ENCODE measurements at regions not wholly inside any gene's neighbourhood (a gene's known extent, or its start where the extent isn't known, plus 50 kb on each side); places are given as distances from the start of the nearest gene placed in this dataset.

GRCh38 chr6:124877468-124877867 lies 84.8 kb upstream of the RNF217 start:
- TF ChIP-seq POLR2A (IDR thresholded peaks at IDR 0.05) (no peak), CTCF (IDR thresholded peaks at IDR 0.05) (no peak)
- no peak overlapping the region for H3K4me3 ChIP-seq
- no peaks in the 10 kb centered on the region for H3K9me3 ChIP-seq
- WGBS, 2 donors = 58 to 59% methylated on average over 3 of the region's 3 CpGs
- H3K27ac ChIP-seq = no peak overlapping the region
- DNase-seq (no peak), ATAC-seq (no peak)
- no peaks in the 10 kb centered on the region for H3K36me3 ChIP-seq (replicated peaks in 1 of 2; ENCODE audit: insufficient read depth in 1 of 2, low read depth in 2 of 2)
- no peaks in the 10 kb centered on the region for H3K27me3 ChIP-seq
- intact Hi-C loops (cut with DNase I) = no loop called here
- H3K4me1 ChIP-seq = peaks cover 8% of the 10 kb centered on the region

GRCh38 chr6:124879110-124879991 lies 82.9 kb upstream of the RNF217 start:
- TF ChIP-seq CTCF (IDR thresholded peaks at IDR 0.05) (no peak), POLR2A (IDR thresholded peaks at IDR 0.05) (no peak)
- Histone ChIP-seq H3K36me3 (replicated peaks in 1 of 2; ENCODE audit: insufficient read depth in 1 of 2, low read depth in 2 of 2) (no peaks in the 10 kb centered on the region), H3K27me3 (no peaks in the 10 kb centered on the region), H3K27ac (no peak overlapping the region), H3K4me3 (no peak overlapping the region), H3K9me3 (no peaks in the 10 kb centered on the region), H3K4me1 (peaks cover 10% of the 10 kb centered on the region)
- 63 to 79% methylated on average over 4 of the region's 4 CpGs for WGBS, 2 donors
- no peak for ATAC-seq
- intact Hi-C loops (cut with DNase I) = no loop called here
- no peak for DNase-seq

- no peaks in the 10 kb centered on the region for H3K9me3 ChIP-seq
- H3K36me3 ChIP-seq (replicated peaks in 1 of 2; ENCODE audit: insufficient read depth in 1 of 2, low read depth in 2 of 2) = no peaks in the 10 kb centered on the region
- TF ChIP-seq CTCF (IDR thresholded peaks at IDR 0.05) (no peak), POLR2A (IDR thresholded peaks at IDR 0.05) (no peak)
- H3K4me1 ChIP-seq = peaks cover 10% of the 10 kb centered on the region
- H3K27me3 ChIP-seq = no peaks in the 10 kb centered on the region
- no peak overlapping the region for H3K27ac ChIP-seq
- ATAC-seq = no peak
- DNase-seq = no peak
- H3K4me3 ChIP-seq = no peak overlapping the region
- WGBS, 2 donors = 90 to 95% methylated on average over 2 of the region's 2 CpGs
- intact Hi-C loops (cut with DNase I) = no loop called here
Observed at GRCh38 chr6:124879992-124880355, 82.3 kb upstream of the RNF217 start.

GRCh38 chr6:124881898-124882578 lies 80.2 kb upstream of the RNF217 start:
- ATAC-seq = no peak
- no peak for DNase-seq
- intact Hi-C loops (cut with DNase I) = no loop called here
- Histone ChIP-seq H3K9me3 (no peaks in the 10 kb centered on the region), H3K27me3 (no peaks in the 10 kb centered on the region), H3K36me3 (replicated peaks in 1 of 2; ENCODE audit: insufficient read depth in 1 of 2, low read depth in 2 of 2) (no peaks in the 10 kb centered on the region), H3K27ac (no peak overlapping the region), H3K4me3 (no peak overlapping the region), H3K4me1 (peaks cover 10% of the 10 kb centered on the region)
- 44 to 46% methylated on average over 4 of the region's 4 CpGs for WGBS, 2 donors
- TF ChIP-seq POLR2A (IDR thresholded peaks at IDR 0.05) (no peak), CTCF (IDR thresholded peaks at IDR 0.05) (no peak)
